NCI-H1694 treated with DMSO at 0.1 percent for 48 hours (cell line): ENCODE measurements at regions not wholly inside any gene's neighbourhood (a gene's known extent, or its start where the extent isn't known, plus 50 kb on each side); places are given as distances from the start of the nearest gene placed in this dataset.

Experiments used
- DNase-seq: peaks from one replicate; lab custom pipeline; 2025; lab: John Stamatoyannopoulos, UW

DNA sequence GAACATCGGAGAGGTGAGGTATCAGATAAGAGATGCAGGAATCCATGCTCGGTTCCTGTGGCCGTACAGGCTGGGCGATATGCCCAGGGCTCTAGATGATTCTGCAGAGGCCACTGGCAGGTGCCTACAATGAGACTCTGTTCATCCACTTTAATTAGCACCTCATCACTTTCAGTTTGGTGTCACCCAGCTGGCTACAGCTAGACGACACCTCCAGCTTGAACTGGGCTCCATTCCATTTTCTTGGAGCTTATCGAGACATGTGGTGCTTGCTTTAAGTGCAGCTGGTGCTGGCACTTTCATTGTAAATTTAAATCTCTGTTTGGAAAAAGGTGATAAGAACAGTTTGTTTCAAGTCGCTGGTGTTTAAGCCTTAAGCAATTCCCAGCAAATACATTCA lies 322.5 kb upstream of the ADGRL2 start:
- peak; percentile 37 for DNase-seq

DNA sequence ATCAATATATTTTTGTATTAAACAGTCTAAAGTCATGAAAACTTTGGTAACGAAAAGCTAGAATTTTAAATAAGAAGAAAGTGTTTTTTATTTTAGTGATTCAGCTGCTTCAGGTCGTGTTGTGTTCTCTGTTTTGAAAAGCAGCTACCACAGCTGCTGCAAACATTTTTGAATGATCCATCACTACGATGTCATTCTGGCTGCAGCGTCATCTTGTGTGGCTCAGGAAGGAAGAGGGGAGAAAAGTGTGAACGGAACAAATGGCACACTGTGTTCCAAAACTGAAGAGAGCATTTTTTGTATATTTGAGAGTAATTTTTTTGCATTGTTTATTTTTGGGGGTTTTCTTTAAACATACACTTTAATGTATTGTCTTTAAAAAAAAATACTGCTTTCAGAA lies 323.0 kb upstream of the ADGRL2 start:
- no peak for DNase-seq

DNA sequence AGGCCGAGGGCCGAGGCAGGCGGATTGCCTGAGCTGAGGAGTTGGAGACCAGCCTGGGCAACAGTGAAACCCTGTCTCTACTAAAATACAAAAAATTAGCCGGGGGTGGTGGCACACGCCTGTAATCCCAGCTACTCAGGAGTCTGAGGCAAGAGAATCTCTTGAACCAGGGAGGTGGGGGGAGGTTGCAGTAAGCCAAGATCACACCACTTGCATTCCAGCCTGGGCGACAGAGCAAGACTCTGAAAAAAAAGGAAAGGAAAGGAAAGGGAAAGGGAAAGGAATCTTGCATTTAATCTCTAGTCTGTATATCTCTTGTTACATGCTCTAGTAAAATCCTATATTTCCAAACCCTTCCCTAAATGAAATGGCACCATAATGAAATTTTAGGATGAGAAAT lies 328.3 kb upstream of the ADGRL2 start:
- DNase-seq: no peak

DNA sequence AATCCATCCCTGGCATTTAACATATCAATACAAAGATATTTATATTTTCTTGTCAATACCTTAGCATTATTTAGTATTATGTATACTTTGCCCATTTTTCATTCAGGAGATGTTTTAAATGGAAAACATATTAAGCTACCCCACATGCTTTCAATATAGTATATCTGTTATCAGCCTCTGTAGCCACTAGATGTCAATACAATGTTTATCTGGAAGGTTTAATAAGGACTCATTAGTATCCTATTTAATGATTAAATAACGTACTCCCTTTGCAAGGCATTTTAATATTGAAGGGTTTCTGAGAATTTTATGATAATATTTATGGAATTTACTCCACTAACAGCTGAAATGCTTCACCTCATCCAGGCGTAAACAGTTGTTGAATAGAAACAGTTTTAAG lies 329.5 kb upstream of the ADGRL2 start:
- no peak for DNase-seq

DNA sequence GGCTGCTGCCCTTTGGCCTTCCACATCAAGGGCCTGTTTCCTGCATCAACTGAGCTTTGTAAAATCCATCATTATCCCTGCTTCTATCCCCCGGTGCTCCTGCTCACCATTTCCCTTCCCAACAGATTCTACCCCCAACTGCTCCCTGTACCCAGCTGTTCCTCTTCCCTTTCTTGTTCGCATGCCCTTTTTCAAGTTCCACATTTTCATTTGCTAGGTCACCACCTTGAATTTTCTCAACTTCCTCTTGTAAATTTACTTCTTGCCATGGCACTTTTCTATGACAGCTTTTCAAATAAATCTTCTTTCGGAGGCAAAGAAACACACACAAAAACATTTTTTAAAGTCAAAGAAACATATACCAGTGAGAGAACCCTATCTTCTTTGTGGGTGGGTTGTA lies 330.5 kb upstream of the ADGRL2 start:
- DNase-seq: no peak

DNA sequence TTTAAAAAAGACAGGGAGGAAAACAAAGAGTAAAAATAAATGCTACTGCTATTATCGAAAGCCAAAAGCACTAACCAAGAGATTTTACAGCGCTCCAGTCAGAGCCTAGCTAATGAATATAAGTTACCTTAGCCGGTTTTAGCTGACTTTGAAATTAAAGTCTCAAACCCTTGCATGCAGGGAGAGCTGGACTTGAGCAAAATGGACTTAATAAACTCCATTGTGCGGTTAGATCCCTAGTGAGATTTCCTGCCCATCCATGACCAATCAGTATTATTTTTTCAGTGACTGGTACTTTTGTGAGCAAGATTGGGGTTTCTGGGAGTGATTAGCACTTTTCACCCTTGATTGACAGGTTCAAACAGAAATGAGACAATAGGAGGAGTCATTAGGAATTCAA lies 333.4 kb upstream of the ADGRL2 start:
- no peak for DNase-seq

DNA sequence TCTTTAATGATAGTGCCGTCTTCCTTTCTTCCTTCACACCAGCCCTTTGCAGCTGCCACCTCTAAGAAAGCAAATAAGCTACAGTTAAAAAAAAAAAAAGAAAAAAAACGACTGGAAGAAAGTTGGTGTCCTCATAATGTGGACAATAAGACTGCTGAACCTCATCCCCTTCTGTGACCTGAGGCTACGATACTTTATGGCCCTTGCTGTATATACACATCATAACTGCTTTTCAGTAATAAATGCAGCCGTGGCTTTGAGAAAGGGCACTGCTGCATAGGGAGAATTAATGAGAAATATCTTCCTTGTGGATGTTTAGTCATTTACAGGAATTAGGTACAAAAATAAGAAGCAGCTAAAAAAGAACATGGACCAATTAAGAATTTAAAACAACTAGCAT lies 333.8 kb upstream of the ADGRL2 start:
- no peak for DNase-seq

DNA sequence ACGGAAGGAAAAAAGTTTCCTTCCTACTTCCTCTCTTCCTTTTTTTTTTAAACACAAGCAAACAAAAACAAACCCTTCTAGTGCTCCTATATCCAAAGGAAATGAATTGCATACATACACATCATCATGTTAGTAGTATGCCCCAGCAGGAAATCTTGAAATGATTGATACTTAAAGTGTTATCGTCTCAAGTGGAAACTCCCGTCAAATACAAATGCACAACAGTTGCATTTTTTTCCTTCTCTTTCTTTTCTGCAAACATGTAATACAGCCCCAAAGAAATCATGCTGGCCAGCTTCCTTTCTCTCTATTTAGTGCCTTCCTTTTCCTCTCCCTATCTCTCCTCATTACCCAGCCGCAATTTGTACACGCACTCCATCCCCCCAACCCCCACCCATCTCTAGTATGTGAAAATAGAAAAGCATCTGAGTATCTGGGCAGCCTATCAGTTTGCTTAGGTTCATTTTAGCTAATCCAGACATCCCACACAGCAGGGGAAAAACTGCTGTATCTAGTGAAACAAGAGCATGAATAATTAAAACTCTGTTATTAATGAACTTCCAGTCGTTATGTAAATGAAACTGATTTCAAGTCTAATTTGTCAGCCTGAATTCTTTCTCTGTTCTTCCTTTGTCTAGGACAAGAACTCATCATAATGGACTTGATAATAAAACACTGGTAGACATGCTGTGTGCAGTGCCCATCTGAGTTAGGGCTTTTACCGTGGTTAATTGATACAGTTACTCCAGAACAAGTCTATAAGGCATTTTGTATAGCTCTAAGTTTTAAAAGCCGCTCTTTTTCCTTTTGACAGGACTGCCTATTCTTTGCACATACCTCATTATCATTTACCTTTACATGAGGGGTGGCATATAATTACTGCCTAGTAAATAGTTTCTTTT lies 336.5 kb upstream of the ADGRL2 start:
- no peak for DNase-seq

DNA sequence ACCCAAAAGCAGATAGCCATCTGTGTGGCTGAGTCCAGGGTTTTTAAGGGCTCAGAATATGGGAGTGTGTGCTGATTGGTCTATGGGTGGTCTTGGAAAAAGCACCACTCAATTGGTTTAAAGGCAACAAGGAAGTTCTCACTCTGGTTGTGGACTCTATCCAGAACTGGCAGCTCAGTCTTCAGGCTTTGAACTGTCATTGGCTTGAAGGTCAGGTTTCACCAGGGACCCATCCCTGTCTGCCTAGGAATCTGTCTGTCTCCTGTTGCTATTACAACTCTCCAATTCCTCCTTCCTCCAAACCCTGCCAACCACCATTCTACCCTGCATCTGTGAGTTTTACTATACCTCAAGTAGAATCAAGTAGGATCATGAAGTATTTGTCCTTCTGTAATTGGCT lies 341.7 kb upstream of the ADGRL2 start:
- no peak for DNase-seq

DNA sequence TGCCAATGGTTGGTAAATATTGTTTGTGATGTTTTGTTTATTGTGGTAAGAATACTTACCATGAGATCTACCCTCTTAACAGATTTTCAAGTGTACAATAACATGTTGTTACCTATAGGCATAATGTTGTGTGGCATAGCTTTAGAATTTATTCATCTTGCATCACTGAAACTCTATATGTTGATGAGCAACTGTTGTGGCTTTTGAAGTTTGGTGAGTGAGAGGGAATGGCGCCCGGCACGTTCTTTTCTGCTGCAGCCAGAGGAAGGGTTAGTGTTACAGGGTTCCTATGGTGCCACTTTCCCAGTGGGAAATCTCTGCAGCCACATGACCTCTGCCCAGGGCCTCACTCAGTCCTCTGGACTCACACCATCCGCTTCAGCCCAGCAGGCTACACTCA lies 342.5 kb upstream of the ADGRL2 start:
- no peak for DNase-seq

DNA sequence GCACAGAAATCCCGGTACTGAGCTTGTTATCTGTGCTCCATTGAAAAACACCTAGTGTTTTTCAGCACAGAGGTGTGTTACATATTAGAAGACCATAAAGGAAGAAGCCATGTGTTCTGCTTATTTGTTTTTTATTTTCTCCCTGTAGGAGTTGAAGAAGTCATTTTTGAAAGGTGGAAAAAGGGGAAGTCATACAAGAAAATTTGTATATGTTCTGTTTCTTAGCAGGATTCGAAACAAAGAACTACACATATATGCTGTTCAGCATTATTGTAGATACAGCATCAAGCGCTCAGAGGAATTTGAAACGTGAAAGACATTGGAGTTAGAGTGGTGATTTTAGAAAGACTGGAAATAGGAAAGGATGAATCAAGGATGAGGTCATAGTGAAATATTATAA lies 345.3 kb upstream of the ADGRL2 start:
- no peak for DNase-seq

DNA sequence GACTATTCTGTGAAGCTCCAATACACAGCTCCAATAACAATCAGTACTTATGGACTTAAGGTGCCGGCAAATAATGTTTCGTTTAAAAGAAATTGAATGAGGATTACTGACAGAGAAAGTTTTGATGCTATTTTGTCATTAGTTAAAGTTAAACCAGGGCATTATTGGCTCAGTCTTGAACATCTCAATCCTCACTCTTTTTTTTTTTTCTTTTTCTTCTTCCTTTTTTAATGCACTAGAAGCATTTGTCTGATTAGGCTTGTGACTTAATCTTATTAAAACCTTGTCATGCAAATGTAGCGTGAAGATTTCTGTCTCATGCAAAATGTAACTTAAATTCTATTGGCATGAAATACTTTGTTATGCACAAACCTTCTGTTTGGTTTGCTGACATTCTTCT lies 346.8 kb upstream of the ADGRL2 start:
- no peak for DNase-seq

DNA sequence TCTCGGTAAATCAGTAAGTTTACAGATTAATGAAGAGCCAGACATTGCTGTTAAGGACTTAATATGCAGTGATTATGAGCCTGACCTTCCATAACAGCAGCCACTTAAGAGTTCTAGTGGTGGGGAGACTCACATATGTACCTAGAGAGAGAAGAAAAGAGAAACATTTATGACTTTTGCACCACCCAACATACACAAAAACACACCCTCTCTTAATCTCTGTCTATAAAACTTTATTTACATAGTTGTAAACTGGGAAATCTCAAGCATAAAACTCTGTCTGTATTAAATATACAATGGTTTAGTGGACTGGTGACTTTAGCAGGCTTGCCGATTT lies 347.4 kb upstream of the ADGRL2 start:
- no peak for DNase-seq

DNA sequence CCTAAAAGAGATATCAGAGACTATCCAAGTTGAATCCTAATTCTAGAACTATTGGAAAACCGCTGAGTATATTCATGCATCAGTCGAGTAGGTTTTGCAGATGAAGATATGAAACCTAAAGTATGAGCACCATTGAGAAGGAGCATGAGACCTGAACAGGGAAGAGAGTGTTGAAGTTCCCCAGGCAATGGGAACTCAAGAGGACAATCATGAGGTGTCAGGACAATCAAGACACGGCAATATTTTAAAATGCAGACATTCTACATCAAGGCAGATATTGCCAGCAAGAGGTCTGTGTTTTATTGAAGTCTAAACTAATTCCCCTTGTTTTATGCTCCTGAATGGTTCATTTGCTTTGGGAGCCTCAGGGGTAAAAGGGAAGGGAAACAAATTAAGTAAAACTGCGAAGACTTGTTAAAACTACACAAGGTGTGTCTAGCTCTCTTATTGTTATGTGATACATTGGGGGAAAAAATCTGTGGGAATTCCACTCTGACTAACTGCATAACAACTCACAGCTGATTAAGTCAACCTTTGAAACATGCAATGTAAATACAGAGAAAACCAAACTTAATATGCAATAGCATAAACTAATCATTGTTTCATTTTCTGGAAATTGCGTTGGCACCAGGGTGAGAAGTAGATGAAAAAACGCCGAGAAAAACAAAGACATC lies 347.9 kb upstream of the ADGRL2 start:
- no peak for DNase-seq

DNA sequence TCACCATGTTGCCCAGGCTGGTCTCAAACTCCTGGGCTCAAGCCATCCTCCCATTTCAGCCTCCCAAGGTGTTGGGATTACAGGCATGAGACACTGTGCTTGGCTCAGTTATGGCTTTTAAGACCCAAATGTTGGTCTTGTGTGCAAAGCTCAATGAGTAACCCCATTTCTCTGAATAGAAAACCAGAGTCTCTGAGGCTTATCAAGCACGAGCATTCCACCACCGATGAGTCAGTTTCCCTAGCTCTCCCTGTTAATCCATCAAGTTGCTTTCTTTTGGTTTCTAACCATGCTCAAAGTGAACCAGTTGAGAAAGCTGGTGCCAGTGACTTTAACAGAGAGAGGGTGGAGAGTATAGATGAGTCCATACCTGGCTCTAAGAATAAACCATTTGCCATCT lies 350.9 kb upstream of the ADGRL2 start:
- DNase-seq: no peak

DNA sequence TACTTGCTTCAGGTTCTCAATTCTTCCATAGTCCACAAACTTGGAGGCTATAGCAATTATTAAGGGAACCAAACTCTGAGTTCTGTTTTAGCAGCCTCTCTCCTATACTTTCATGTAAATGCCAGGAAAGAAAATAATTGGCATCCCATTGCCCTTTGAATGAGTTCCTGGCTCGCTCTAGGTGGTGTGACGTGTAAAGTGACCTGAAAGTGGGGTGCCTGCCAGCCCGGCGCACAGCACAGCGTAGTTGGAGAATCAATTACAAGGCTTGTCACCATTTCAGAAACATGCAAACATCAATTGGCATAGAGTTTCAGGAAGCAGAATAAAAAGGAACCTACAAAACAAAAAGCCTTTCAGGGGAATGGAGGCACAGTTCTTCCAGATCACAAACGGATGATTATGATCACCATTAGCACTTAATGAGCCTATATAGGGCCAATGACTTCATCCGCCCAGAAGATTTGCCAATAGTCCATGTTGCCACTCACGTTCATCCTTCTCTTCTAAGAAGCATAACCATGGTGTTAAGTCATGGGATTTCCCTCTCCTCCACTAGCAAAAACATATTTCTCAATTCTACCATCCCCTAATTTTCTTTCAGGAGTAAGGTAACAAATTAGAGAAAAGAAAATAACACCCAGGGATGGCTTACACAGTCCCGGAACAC lies 354.6 kb upstream of the ADGRL2 start:
- DNase-seq: no peak

DNA sequence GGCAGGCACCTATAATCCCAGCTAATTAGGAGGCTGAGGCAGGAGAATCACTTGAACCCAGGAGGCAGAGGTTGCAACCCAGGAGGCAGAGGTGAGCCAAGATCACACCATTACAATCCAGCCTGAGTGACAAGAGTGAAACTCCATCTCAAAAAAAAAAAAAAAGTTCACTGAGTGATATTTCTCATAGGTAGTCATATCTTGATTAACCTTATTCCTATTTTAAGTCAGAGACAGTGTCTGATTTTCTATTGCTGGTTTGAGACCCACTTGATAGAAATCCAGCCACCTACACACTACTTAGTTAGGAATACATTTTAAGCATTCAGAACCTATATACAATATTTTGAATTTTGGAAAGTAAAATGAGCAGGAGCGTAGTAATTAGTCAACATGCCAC lies 357.4 kb upstream of the ADGRL2 start:
- DNase-seq: no peak

DNA sequence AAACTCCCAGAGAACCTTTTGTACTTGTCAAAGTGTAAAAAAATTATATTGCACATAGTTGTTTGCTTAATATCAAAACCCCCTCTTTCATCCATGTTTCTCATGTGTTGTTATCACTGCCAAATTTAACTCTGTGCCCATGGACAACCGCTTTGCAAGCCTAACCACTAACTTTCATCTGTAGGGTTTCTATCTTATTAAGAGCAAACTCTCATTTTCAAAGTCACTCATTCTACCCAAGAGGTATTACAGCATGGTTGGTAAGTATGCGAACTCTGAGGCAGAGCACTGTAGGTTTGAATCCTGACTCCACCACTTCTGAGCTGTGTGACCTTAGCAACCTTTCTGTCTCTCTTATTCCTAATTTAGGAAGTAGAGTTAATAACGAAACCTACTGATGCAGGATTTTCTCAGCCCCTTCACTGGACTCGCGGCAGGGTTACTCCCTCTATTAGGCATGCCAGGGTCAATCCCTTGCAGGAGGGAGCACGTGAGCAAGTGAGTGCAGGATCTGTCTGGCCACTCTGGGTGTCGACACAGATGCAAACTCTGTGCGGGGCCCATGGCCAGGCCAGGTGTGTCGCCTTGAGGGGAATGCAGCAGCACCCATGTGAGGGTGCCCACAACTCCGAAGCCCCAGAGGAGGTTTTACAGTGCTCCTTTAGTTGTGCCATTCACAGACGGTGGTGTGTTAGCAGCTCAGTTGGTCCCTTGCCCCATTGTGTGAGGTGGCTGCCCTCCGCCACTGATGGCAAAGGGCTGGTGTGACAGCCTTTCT lies 361.5 kb upstream of the ADGRL2 start:
- DNase-seq: no peak

DNA sequence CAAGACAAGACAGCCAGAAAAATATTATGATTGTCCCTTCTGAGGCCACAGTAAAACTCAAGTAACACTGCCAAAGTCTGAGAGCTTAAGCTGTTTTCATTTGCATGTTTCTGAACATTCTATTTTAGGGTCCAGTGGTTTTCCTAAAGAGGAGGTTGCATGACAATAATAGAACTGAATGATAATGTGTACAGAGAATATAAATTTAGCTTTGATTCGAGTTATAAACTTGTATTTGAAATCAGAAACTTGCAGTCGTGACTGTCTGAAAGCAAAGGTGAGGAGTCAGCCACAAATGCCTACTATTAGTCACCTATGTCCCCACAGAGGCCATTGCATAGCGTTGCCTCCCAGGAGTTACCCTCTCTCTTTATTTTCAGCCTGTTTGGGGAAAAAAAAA lies 363.1 kb upstream of the ADGRL2 start:
- no peak for DNase-seq

DNA sequence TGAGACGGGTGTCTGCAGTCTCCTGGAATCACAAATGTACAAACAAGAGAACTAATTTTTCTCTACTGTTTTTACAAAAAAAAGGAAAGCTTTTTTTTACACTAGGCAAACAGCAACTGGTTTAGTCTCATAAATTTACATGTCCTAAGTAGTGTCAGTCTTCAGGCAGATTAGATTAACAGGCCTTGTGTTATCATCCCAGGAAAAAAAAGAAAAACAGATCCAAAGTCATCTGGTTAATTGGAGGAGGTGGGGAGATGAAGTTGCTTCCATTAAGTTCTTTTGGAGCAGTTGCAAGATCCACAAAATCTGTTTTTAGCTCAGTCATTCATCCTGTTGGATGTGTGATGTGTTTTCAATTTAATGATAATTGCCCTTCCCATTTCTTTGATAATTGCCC lies 363.5 kb upstream of the ADGRL2 start:
- no peak for DNase-seq

DNA sequence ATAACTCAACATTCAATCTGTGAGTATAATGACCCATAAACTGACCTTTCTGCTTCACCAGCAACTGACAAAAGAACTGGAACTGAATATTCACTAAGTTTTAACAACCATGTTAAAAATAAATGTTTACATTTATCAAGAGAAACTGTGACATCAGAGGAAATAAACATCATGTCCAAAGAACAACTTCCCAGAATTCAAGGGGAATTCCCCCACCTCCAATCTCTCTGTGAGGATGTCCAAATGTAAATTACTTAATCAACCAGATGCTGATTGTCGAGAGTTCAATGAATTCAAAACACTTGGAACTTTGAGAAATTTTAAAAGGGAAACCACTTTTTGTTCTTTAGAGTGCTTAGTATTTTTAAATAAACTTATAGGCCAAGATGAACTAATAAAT lies 365.6 kb upstream of the ADGRL2 start:
- DNase-seq: no peak

DNA sequence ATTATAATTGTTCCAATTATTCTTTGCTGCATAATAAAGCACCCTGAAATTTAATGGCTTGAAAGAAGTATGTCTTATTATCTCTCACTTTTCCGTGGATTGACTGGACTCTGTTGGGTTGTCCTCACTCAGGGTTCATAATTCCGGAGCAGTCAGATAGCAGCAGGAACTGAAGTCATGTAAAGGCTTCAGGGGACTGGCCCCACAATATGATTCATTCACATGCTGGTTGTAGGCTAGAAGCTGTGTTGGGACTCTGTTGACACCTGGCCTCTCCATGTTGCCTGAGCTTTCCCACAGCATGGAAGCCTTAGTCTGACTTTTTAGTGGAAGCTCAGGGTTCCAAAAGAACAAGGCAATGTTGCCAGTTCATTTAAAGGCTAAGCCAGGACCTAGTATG lies 367.1 kb upstream of the ADGRL2 start:
- DNase-seq: no peak
